RWPE2 (cell line): ENCODE measurements at regions not wholly inside any gene's neighbourhood (a gene's known extent, or its start where the extent isn't known, plus 50 kb on each side); places are given as distances from the start of the nearest gene placed in this dataset.

ENCODE experiments used
- ATAC-seq: fragments of 200-7000 bp; cut with Tn5 transposase; 3 replicates; pipeline ENCODE4 v1.9.1; 2021; ENCODE audit warnings: low read depth
- DNase-seq: peaks from one replicate; pipeline ENCODE4 v3.0.0-alpha.2; 2020; ENCODE audit warnings: low spot score
- H3K27ac ChIP-seq: fragments of 450-650 bp; 2 replicates; pipeline ENCODE4 v1.5.1; 2017; ENCODE audit warnings: mild to moderate bottlenecking; ENCODE audit not compliant: poor library complexity, severe bottlenecking
- H3K27me3 ChIP-seq: fragments of 250-450 bp; sonication (Bioruptor Pico); 2 replicates; pipeline ENCODE4 v1.5.1; 2021; ENCODE audit warnings: mild to moderate bottlenecking, moderate library complexity; ENCODE audit not compliant: insufficient read depth, poor library complexity, severe bottlenecking
- H3K36me3 ChIP-seq: fragments of 250-450 bp; sonication (Bioruptor Pico); 2 replicates; pipeline ENCODE4 v1.5.1; 2020; ENCODE audit warnings: low read depth, mild to moderate bottlenecking, moderate library complexity
- H3K4me1 ChIP-seq: fragments of 250-450 bp; sonication (Bioruptor Pico); 2 replicates; pipeline ENCODE4 v1.5.1; 2021; ENCODE audit warnings: mild to moderate bottlenecking, moderate library complexity; ENCODE audit not compliant: insufficient read depth, poor library complexity, severe bottlenecking
- H3K4me3 ChIP-seq: fragments of 250-450 bp; sonication (Bioruptor Pico); 2 replicates; pipeline ENCODE4 v1.5.1; 2021; ENCODE audit warnings: mild to moderate bottlenecking, moderate library complexity; ENCODE audit not compliant: severe bottlenecking
- H3K9me3 ChIP-seq: fragments of 250-450 bp; sonication (Bioruptor Pico); 2 replicates; pipeline ENCODE4 v1.5.1; 2021; ENCODE audit warnings: mild to moderate bottlenecking, moderate library complexity; ENCODE audit not compliant: severe bottlenecking
- CTCF ChIP-seq: fragments of 450-650 bp; IDR thresholded peaks from one replicate; pipeline ENCODE4 v1.5.1; 2017; ENCODE audit warnings: mild to moderate bottlenecking, moderate library complexity; ENCODE audit not compliant: poor library complexity, severe bottlenecking

- no peak for TF ChIP-seq CTCF
Observed at GRCh38 chr15:27695726-27696125, 403.4 kb downstream of the OCA2 start.

GRCh38 chr15:27694506-27695087, 404.5 kb downstream of the OCA2 start:
- no peaks in the 10 kb centered on the region for H3K9me3 ChIP-seq
- DNase-seq (no peak), ATAC-seq (peak; percentile 67)
- H3K27ac ChIP-seq: no peak overlapping the region
- H3K27me3 ChIP-seq: no peaks in the 10 kb centered on the region
- H3K36me3 ChIP-seq: no peaks in the 10 kb centered on the region
- peaks cover 7% of the 10 kb centered on the region for H3K4me1 ChIP-seq
- TF ChIP-seq CTCF: no peak
- H3K4me3 ChIP-seq: no peak overlapping the region

More at GRCh38 chr15:27695726-27696125, 403.4 kb downstream of the OCA2 start:
- no peaks in the 10 kb centered on the region for H3K27me3 ChIP-seq
- DNase-seq (no peak), ATAC-seq (no peak)
- H3K9me3 ChIP-seq: no peaks in the 10 kb centered on the region
- H3K36me3 ChIP-seq: no peaks in the 10 kb centered on the region
- H3K4me1 ChIP-seq: peaks cover 7% of the 10 kb centered on the region
- no peak overlapping the region for H3K27ac ChIP-seq
- no peak overlapping the region for H3K4me3 ChIP-seq

- ATAC-seq (no peak), DNase-seq (no peak)
- H3K36me3 ChIP-seq: no peaks in the 10 kb centered on the region
- no peaks in the 10 kb centered on the region for H3K27me3 ChIP-seq
- H3K4me1 ChIP-seq: peaks cover 7% of the 10 kb centered on the region
- no peak overlapping the region for H3K4me3 ChIP-seq
- H3K27ac ChIP-seq: no peak overlapping the region
- TF ChIP-seq CTCF: no peak
- H3K9me3 ChIP-seq: no peaks in the 10 kb centered on the region
Observed at GRCh38 chr15:27693280-27693679, 405.8 kb downstream of the OCA2 start.

DNA sequence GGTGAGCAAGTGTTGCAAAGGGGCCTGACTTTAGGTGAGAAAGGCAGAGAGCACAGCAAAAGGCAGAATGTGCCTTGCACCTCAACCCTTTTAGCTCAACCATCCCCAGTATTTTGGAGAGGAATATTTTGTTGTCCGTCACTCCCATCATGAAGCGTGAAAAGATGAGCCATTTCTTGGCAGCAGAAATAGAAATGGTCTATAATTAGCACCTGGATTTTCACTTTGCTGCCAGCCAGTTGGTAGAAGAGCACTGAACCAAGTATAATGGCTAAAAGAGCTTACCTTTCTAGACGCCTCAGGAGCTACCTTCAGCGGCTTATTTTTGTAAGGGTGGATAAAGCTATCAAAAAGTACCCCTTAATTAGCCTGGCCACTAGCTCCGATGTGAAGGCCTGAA, 406.7 kb downstream of the OCA2 start:
- ATAC-seq (no peak), DNase-seq (no peak)
- H3K27me3 ChIP-seq: no peaks in the 10 kb centered on the region
- TF ChIP-seq CTCF: no peak
- H3K9me3 ChIP-seq: no peaks in the 10 kb centered on the region
- peaks cover 7% of the 10 kb centered on the region for H3K4me1 ChIP-seq
- no peak overlapping the region for H3K27ac ChIP-seq
- no peaks in the 10 kb centered on the region for H3K36me3 ChIP-seq
- no peak overlapping the region for H3K4me3 ChIP-seq

- Histone ChIP-seq H3K9me3 (no peaks in the 10 kb centered on the region), H3K4me3 (no peak overlapping the region), H3K27me3 (no peaks in the 10 kb centered on the region), H3K27ac (no peak overlapping the region), H3K36me3 (no peaks in the 10 kb centered on the region), H3K4me1 (peaks cover 15% of the 10 kb centered on the region)
- ATAC-seq (no peak), DNase-seq (no peak)
- no peak for TF ChIP-seq CTCF
Observed at GRCh38 chr15:27690290-27690689, 408.8 kb downstream of the OCA2 start.
